B cell (primary cell): ENCODE measurements at regions not wholly inside any gene's neighbourhood (a gene's known extent, or its start where the extent isn't known, plus 50 kb on each side); places are given as distances from the start of the nearest gene placed in this dataset.
"Not testable (repeated sequence)": the region's sequence is repeated elsewhere in the genome, so short reads cannot be mapped to it uniquely, and the experiment has no call there.

Experiments used
- ATAC-seq: fragments of 200-7000 bp; cut with Tn5 transposase; one replicate; pipeline ENCODE4 v1.10.0; 2021; ENCODE audit warnings: low read depth, mild to moderate bottlenecking, moderate number of reproducible peaks, moderate library complexity
- CTCF ChIA-PET: fragments of 350-600 bp; sonication (Branson Sonifier 250); formaldehyde crosslinking; loops from one replicate; lab custom pipeline; 2021; ENCODE audit warnings: antibody characterized with exemption, inconsistent platforms; lab: Charles Lee
- POLR2A ChIA-PET: fragments of 350-600 bp; sonication (Branson Sonifier 250); formaldehyde crosslinking; loops from one replicate; lab custom pipeline; 2021; ENCODE audit warnings: antibody characterized with exemption; lab: Charles Lee
- DNase-seq: peaks from one replicate; pipeline ENCODE4 v3.0.0; 2013
- H2AFZ ChIP-seq: 2 replicates; pipeline ENCODE4 v1.6.1; 2012; ENCODE audit warnings: mild to moderate bottlenecking, low read depth, low read length; ENCODE audit not compliant: insufficient read depth, poor library complexity, severe bottlenecking
- H3K27ac ChIP-seq, 2 donors: 1 replicate in 1 of 2; 2 replicates in 1 of 2; pipeline ENCODE4 v1.5.1; 2012 to 2013; ENCODE audit warnings: low read length in 2 of 2, mild to moderate bottlenecking in 2 of 2, moderate library complexity in 1 of 2
- H3K27me3 ChIP-seq, 4 experiments: fragments of 200-600 bp in 1 of 4; sonication (generic) in 1 of 4; replicated peaks in 1 of 4; 1 replicate in 2 of 4; 2 replicates in 2 of 4; pipeline versions ENCODE4 v1.6.1 to v1.7.0; 2013 to 2016; ENCODE audit warnings: low read length in 3 of 4, mild to moderate bottlenecking in 2 of 4, mixed read lengths in 1 of 4, moderate library complexity in 1 of 4; ENCODE audit not compliant: insufficient read depth in 4 of 4, control insufficient read depth in 3 of 4; ENCODE audit errors: control extremely low read depth in 1 of 4
- H3K36me3 ChIP-seq, 2 experiments: replicated peaks in 1 of 2; 1 replicate in 1 of 2; 2 replicates in 1 of 2; pipeline versions ENCODE4 v1.6.1 to v1.7.1; 2013; ENCODE audit warnings: low read length in 1 of 2; ENCODE audit not compliant: insufficient read depth in 2 of 2, control insufficient read depth in 1 of 2; ENCODE audit errors: control extremely low read depth in 1 of 2, extremely low read depth in 1 of 2
- H3K4me1 ChIP-seq, 2 donors: fragments of 200-600 bp in 1 of 2; sonication (generic) in 1 of 2; 1 replicate in 1 of 2; 2 replicates in 1 of 2; pipeline versions ENCODE4 v1.5.1 to v1.6.1; 2013 to 2017; ENCODE audit warnings: low read length in 2 of 2; ENCODE audit not compliant: control insufficient read depth in 2 of 2, insufficient read depth in 2 of 2
- H3K4me2 ChIP-seq: replicated peaks from 2 replicates; pipeline ENCODE3; 2012; ENCODE audit warnings: mild to moderate bottlenecking, low read depth, low read length; ENCODE audit not compliant: poor library complexity, severe bottlenecking
- H3K4me3 ChIP-seq, 5 experiments: fragments of 200-600 bp in 1 of 5; sonication (generic) in 1 of 5; 1 replicate in 3 of 5; 2 replicates in 2 of 5; pipeline versions ENCODE4 v1.5.1 to v1.7.0; 2011 to 2016; ENCODE audit warnings: low read length in 4 of 5, mild to moderate bottlenecking in 4 of 5, low read depth in 2 of 5, control low read depth in 1 of 5, moderate library complexity in 1 of 5; ENCODE audit not compliant: insufficient read depth in 1 of 5; ENCODE audit errors: control extremely low read depth in 1 of 5, extremely low read depth in 1 of 5
- H3K79me2 ChIP-seq: fragments of 200-600 bp; sonication (generic); one replicate; pipeline ENCODE4 v1.6.0; 2016; ENCODE audit warnings: low read length; ENCODE audit not compliant: control insufficient read depth, insufficient read depth
- H3K9ac ChIP-seq: fragments of 200-600 bp; sonication (generic); 2 replicates; pipeline ENCODE4 v1.6.1; 2017; ENCODE audit warnings: mild to moderate bottlenecking, low read length, moderate library complexity
- H3K9me3 ChIP-seq, 3 donors: one replicate each; pipeline versions ENCODE4 v1.6.1 to v1.7.1; 2013; ENCODE audit warnings: low read length in 2 of 3; ENCODE audit not compliant: control insufficient read depth in 2 of 3, insufficient read depth in 1 of 3; ENCODE audit errors: control extremely low read depth in 1 of 3
- H4K20me1 ChIP-seq: 2 replicates; pipeline ENCODE4 v1.6.0; 2012; ENCODE audit warnings: mild to moderate bottlenecking, low read length; ENCODE audit not compliant: insufficient read depth, control insufficient read depth, poor library complexity, severe bottlenecking
- H3K27ac Mint-ChIP-seq: one replicate; pipeline ENCODE4 v1.8.0; 2021; ENCODE audit warnings: mixed read lengths
- H3K27me3 Mint-ChIP-seq: one replicate; pipeline ENCODE4 v1.8.0; 2021; ENCODE audit warnings: mixed read lengths
- H3K4me1 Mint-ChIP-seq: one replicate; pipeline ENCODE4 v1.8.0; 2021; ENCODE audit warnings: mixed read lengths
- H3K4me3 Mint-ChIP-seq: one replicate; pipeline ENCODE4 v1.8.0; 2021; ENCODE audit warnings: mixed read lengths
- H3K9me3 Mint-ChIP-seq: one replicate; pipeline ENCODE4 v1.8.0; 2022; ENCODE audit warnings: mixed read lengths; ENCODE audit not compliant: insufficient read depth
- EZH2 ChIP-seq: IDR thresholded peaks from 2 replicates; pipeline ENCODE4 v1.6.1; 2012; ENCODE audit warnings: borderline replicate concordance, low read depth, mild to moderate bottlenecking, moderate library complexity, low read length; ENCODE audit not compliant: insufficient read depth, poor library complexity, severe bottlenecking
- WGBS: methylation state at CpG from one replicate; pipeline ENCODE4 v1.1.5; 2013; ENCODE audit warnings: missing lambda C conversion rate; ENCODE audit not compliant: insufficient coverage; 5-methylcytosine and 5-hydroxymethylcytosine counted together
- intact Hi-C: fragments of 100-400 bp; cut with micrococcal nuclease; formaldehyde crosslinking; loops from one replicate; pipeline ENCODE4 v1.10.0; 2022
- TF ChIP-seq, protein P1 (sequence below): fragments of 200-600 bp; IDR thresholded peaks from one replicate; pipeline ENCODE4 v1.8.0; 2022; ENCODE audit warnings: antibody characterized with exemption, mild to moderate bottlenecking

GRCh38 chrX:3938587-3938986, 225.1 kb upstream of the PRKX start:
- CTCF ChIA-PET = no interaction called here
- WGBS = 92% methylated on average over 1 of the region's 3 CpGs

GRCh38 chrX:3935196-3935595, 221.7 kb upstream of the PRKX start:
- H3K4me3 ChIP-seq, H3K27me3 Mint-ChIP-seq, H3K4me3 Mint-ChIP-seq, H3K36me3 ChIP-seq, H3K4me1 ChIP-seq, DNase-seq, H3K4me1 Mint-ChIP-seq, H3K4me2 ChIP-seq, H3K9me3 ChIP-seq, H3K27ac Mint-ChIP-seq, H3K79me2 ChIP-seq, H3K27me3 ChIP-seq, CTCF ChIA-PET, H3K9me3 Mint-ChIP-seq, ATAC-seq, H4K20me1 ChIP-seq, intact Hi-C loops, POLR2A ChIA-PET, H3K27ac ChIP-seq, H3K9ac ChIP-seq, H2AFZ ChIP-seq: not testable (repeated sequence)
- WGBS = no CpG with 5 or more reads among the region's 4 CpGs

More at GRCh38 chrX:3938587-3938986, 225.1 kb upstream of the PRKX start:
- Mint-ChIP-seq H3K4me3 (no peak overlapping the region), H3K27ac (no peak overlapping the region), H3K4me1 (no peaks in the 10 kb centered on the region), H3K27me3 (peaks cover 3% of the 10 kb centered on the region), H3K9me3 (no peaks in the 10 kb centered on the region)
- H4K20me1 ChIP-seq = no peaks in the 10 kb centered on the region
- H3K9me3 ChIP-seq = no peaks in the 10 kb centered on the region
- TF ChIP-seq, protein P1, sequence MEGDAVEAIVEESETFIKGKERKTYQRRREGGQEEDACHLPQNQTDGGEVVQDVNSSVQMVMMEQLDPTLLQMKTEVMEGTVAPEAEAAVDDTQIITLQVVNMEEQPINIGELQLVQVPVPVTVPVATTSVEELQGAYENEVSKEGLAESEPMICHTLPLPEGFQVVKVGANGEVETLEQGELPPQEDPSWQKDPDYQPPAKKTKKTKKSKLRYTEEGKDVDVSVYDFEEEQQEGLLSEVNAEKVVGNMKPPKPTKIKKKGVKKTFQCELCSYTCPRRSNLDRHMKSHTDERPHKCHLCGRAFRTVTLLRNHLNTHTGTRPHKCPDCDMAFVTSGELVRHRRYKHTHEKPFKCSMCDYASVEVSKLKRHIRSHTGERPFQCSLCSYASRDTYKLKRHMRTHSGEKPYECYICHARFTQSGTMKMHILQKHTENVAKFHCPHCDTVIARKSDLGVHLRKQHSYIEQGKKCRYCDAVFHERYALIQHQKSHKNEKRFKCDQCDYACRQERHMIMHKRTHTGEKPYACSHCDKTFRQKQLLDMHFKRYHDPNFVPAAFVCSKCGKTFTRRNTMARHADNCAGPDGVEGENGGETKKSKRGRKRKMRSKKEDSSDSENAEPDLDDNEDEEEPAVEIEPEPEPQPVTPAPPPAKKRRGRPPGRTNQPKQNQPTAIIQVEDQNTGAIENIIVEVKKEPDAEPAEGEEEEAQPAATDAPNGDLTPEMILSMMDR = no peak
- TF ChIP-seq EZH2 = no peak
- no peaks in the 10 kb centered on the region for H3K27me3 ChIP-seq
- no peak overlapping the region for H3K4me2 ChIP-seq
- no peaks in the 10 kb centered on the region for H3K36me3 ChIP-seq
- no peak overlapping the region for H2AFZ ChIP-seq
- intact Hi-C loops = no loop called here
- ATAC-seq (no peak), DNase-seq (no peak)
- no peaks in the 10 kb centered on the region for H3K4me1 ChIP-seq
- POLR2A ChIA-PET = no interaction called here
- H3K27ac ChIP-seq = no peak overlapping the region
- H3K79me2 ChIP-seq = no peaks in the 10 kb centered on the region
- H3K4me3 ChIP-seq = no peak overlapping the region
- H3K9ac ChIP-seq = no peak overlapping the region

- H3K4me3 ChIP-seq, H3K9ac ChIP-seq, H3K27me3 ChIP-seq, CTCF ChIA-PET, H3K4me3 Mint-ChIP-seq, H3K9me3 ChIP-seq, H3K36me3 ChIP-seq, H3K4me1 ChIP-seq, H3K4me2 ChIP-seq, H3K27ac Mint-ChIP-seq, POLR2A ChIA-PET, H3K27me3 Mint-ChIP-seq, H3K79me2 ChIP-seq, H4K20me1 ChIP-seq, H3K27ac ChIP-seq, intact Hi-C loops, H2AFZ ChIP-seq, H3K9me3 Mint-ChIP-seq, H3K4me1 Mint-ChIP-seq, DNase-seq: not testable (repeated sequence)
- ATAC-seq = peak; percentile 90
- WGBS = no CpG with 5 or more reads among the region's 78 CpGs
These were observed 207.1 kb upstream of the PRKX start for GRCh38 chrX:3920424-3921017.
